HG02759 (cell line): ENCODE measurements at regions not wholly inside any gene's neighbourhood (a gene's known extent, or its start where the extent isn't known, plus 50 kb on each side); places are given as distances from the start of the nearest gene placed in this dataset.
"Not testable (repeated sequence)": the region's sequence is repeated elsewhere in the genome, so short reads cannot be mapped to it uniquely, and the experiment has no call there.

Source experiments
- ATAC-seq: cut with Tn5 transposase; IDR thresholded peaks from one replicate; pipeline ENCODE4 v1.9.1; 2021; ENCODE audit warnings: mild to moderate bottlenecking, moderate library complexity; ENCODE audit not compliant: unreplicated experiment

- ATAC-seq: no peak
These were observed 137.0 kb upstream of the TP53TG3D start for GRCh38 chr16:32116080-32116479.

DNA sequence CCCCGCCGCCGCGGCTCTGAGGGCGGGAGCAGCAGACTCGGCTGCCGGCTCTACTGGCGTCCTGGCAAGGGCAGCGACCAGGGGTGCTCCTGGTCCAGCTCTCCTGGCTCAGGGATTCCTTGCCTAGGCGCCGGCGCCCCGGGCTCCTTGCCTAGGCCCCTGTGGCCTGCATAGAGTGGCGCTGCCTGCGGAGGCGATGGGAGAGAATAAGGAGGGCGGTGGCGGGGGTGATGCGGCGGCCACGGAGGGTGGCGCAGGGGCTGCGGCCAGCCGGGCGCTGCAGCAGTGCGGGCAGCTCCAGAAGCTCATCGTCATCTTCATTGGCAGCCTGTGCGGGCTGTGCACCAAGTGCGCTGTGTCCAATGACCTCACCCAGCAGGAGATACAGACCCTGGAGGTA lies 136.6 kb upstream of the TP53TG3D start:
- not testable (repeated sequence) for ATAC-seq

- ATAC-seq: not testable (repeated sequence)
These were observed 132.7 kb upstream of the TP53TG3D start for GRCh38 chr16:32120372-32120771.

DNA sequence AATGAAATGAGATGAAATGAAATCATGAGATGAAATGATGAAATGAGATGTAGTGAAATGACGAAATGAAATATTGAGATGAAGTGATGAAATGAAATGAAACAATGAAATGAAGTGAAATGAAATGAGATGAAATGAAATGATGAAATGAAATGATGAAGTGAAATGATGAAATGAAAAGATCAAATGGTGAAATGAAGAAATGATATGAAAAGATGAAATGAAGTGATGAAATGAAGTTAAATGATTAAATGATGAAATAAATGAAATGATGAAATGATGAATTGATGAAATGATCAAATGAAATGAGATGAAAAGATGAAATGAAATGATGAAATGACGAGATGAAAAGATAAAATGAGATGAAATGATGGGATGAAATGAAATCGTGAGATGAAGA lies 132.3 kb upstream of the TP53TG3D start:
- not testable (repeated sequence) for ATAC-seq

- not testable (repeated sequence) for ATAC-seq
These were observed 131.7 kb upstream of the TP53TG3D start for GRCh38 chr16:32121273-32121900.

DNA sequence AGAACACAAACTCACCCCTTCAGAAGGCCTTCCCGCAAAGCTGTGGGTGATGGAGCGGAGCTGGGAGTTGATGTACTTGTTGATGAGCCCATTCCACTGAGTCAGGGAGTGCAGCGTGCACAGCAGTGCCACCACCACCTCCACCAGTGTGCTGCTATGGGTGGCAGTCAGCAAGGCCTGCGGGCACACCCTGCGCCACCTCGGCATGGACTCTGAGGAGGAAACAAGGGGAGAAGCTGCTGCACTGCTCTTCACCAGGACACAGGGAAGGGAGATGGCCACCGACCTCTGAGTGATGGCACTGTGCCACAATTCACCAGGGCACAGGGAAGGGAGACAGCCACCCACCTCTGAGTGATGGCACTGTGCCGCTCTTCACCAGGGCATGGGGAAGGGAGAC lies 100.7 kb upstream of the TP53TG3D start:
- not testable (repeated sequence) for ATAC-seq

DNA sequence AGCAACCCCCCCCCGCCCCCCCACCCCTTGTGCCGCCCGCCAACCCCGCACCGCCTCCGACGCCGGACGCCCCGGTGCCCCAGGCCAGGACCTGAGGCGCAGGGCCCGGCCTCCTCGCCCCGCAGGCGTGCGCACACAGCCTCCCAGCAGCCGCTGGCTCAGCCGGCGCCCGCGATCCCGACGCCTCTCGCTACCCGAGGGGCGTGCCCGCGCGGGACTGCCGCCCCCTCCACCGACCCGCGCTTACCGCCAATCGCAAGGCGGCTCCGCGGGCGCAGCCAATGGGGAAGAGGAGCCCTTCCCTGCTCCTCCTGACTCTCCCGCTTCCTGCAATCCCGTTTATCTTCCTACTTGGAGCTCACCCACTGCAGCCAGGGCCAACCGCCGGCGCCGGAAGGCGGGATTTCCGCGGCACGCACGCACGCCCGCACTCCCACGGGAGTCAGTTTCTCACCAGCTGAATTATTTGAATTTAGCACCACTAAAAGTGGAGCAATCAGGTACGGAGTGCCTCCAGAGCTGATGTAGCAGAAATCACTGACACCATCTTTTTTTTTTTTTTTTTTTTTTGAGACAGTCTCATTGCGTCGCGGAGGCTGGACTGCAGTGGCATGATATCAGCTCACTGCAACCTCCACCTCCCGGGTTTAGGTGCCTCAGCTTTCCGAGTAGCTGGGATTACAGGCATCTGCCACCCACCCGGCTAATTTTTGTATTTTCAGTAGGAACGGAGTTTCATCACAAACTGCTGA lies 65.0 kb upstream of the TP53TG3D start:
- not testable (repeated sequence) for ATAC-seq

GRCh38 chr16:32202585-32202984 lies 50.5 kb upstream of the TP53TG3D start:
- ATAC-seq: not testable (repeated sequence)
